GM12874 (cell line): ENCODE measurements at regions not wholly inside any gene's neighbourhood (a gene's known extent, or its start where the extent isn't known, plus 50 kb on each side); places are given as distances from the start of the nearest gene placed in this dataset.

ENCODE experiments used
- CTCF ChIP-seq: IDR thresholded peaks from 2 replicates; pipeline ENCODE4 v1.5.1; 2011; ENCODE audit warnings: low read depth, mild to moderate bottlenecking, control low read depth, low read length, moderate library complexity; ENCODE audit not compliant: insufficient read depth

- TF ChIP-seq CTCF, result no peak
Observed at GRCh38 chr9:116100711-116101121, 52.9 kb upstream of the PAPPA start.

GRCh38 chr9:116101516-116101915 is 52.1 kb upstream of the PAPPA start:
- TF ChIP-seq CTCF, result no peak

GRCh38 chr9:116102596-116102995 is 51.0 kb upstream of the PAPPA start:
- TF ChIP-seq CTCF, result no peak
